K562 (cell line): ENCODE measurements at regions not wholly inside any gene's neighbourhood (a gene's known extent, or its start where the extent isn't known, plus 50 kb on each side); places are given as distances from the start of the nearest gene placed in this dataset.

Experiments used
- CBFB ChIP-seq: sonication (generic); formaldehyde crosslinking; IDR thresholded peaks from 2 replicates; pipeline ENCODE4 v1.4.0; 2020; ENCODE audit warnings: mild to moderate bottlenecking, missing genetic modification reagents
- GTF2F1 ChIP-seq: IDR thresholded peaks from 2 replicates; pipeline ENCODE4 v1.6.1; 2011; ENCODE audit warnings: low read depth, low read length, improper control_type of control experiment
- KDM5B ChIP-seq: fragments of 200-600 bp; sonication (generic); IDR thresholded peaks from 2 replicates; pipeline ENCODE4 v1.6.1; 2012; ENCODE audit warnings: low read depth, mild to moderate bottlenecking, moderate library complexity, low read length, control low read depth, inconsistent platforms; ENCODE audit not compliant: insufficient replicate concordance
- MTA1 ChIP-seq: fragments of 450-650 bp; IDR thresholded peaks from 2 replicates; pipeline ENCODE4 v1.6.1; 2017; ENCODE audit warnings: borderline replicate concordance
- NRF1 ChIP-seq, 2 experiments: fragments of 450-650 bp; IDR thresholded peaks in 1 of 2; conservative IDR thresholded peaks in 1 of 2; 2 replicates each; pipeline ENCODE4 v1.6.1; 2014; ENCODE audit warnings: mild to moderate bottlenecking in 2 of 2
- POLR2AphosphoS5 ChIP-seq: IDR thresholded peaks from 2 replicates; pipeline ENCODE4 v1.6.1; 2011; ENCODE audit warnings: mild to moderate bottlenecking, low read depth, low read length, moderate library complexity; ENCODE audit not compliant: control insufficient read depth, insufficient read depth
- RBM39 ChIP-seq: fragments of 200-400 bp; formaldehyde crosslinking; optimal IDR thresholded peaks from 2 replicates; pipeline ENCODE3; 2018; ENCODE audit warnings: low read depth, low read length
- SIRT6 ChIP-seq: IDR thresholded peaks from one replicate; pipeline ENCODE4 v1.6.1; 2012; ENCODE audit warnings: low read depth, mild to moderate bottlenecking, control low read depth, inconsistent platforms, low read length, moderate library complexity
- STAG1 ChIP-seq: sonication (generic); formaldehyde crosslinking; IDR thresholded peaks from 2 replicates; pipeline ENCODE4 v1.5.0; 2020; ENCODE audit warnings: missing genetic modification reagents, borderline replicate concordance
- ZFPM2 ChIP-seq: fragments of 250-450 bp; sonication (Bioruptor Pico); IDR thresholded peaks from 2 replicates; pipeline ENCODE4 v1.5.1; 2022; ENCODE audit warnings: mild to moderate bottlenecking
- ZNF274 ChIP-seq: IDR thresholded peaks from 2 replicates; pipeline ENCODE4 v1.6.1; 2011; ENCODE audit warnings: low read depth, mild to moderate bottlenecking, low read length, moderate library complexity, borderline replicate concordance
- ZNF586 ChIP-seq: fragments of 450-650 bp; formaldehyde crosslinking; conservative IDR thresholded peaks from 2 replicates; pipeline ENCODE4 v1.4.0; 2020; ENCODE audit warnings: mild to moderate bottlenecking, moderate library complexity
- TF ChIP-seq, protein P1 (sequence below): sonication (generic); formaldehyde crosslinking; IDR thresholded peaks from 2 replicates; pipeline ENCODE4 v1.8.1; 2023; ENCODE audit warnings: mild to moderate bottlenecking, missing genetic modification reagents
- TF ChIP-seq, protein P2 (sequence below): fragments of 450-650 bp; IDR thresholded peaks from 2 replicates; pipeline ENCODE4 v1.6.1; 2016; ENCODE audit warnings: antibody characterized with exemption

DNA sequence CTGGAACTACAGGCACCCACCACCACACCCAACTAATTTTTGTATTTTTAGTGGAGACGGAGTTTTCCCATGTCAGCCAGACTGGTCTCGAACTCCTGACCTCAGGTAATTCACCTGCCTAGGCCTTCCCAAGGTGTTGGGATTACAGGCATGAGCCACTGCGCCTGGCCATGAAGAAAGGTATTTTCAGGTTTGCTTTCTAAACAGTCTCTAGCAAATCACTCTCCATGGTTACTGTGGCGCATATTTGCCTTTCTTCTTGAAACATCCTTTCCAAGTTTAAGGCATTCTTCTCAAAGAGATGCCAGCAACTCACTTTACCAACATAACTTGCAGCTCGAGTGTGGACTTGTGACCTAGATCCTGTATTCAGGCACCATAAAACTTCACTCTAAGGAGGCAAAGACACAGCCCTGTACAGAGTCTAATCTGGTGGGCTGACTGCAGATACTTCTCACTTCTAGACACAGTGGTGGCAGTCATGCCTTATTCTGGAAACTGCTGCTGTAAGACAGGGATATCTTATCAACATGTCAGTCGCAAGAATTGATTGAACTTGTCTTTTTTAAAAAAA, 461.4 kb upstream of the TSHZ3 start:
- TF ChIP-seq ZNF586 (CRISPR knock-in tag), result no peak
- no peak for TF ChIP-seq CBFB
- no peak for TF ChIP-seq SIRT6
- TF ChIP-seq, protein P1, sequence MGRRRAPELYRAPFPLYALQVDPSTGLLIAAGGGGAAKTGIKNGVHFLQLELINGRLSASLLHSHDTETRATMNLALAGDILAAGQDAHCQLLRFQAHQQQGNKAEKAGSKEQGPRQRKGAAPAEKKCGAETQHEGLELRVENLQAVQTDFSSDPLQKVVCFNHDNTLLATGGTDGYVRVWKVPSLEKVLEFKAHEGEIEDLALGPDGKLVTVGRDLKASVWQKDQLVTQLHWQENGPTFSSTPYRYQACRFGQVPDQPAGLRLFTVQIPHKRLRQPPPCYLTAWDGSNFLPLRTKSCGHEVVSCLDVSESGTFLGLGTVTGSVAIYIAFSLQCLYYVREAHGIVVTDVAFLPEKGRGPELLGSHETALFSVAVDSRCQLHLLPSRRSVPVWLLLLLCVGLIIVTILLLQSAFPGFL, result no peak
- no peak for TF ChIP-seq NRF1 (conservative IDR thresholded peaks at IDR 0.05 in 1 of 2, IDR thresholded peaks at IDR 0.05 in 1 of 2)
- no peak for TF ChIP-seq STAG1 (CRISPR knock-in tag)
- no peak for TF ChIP-seq KDM5B
- TF ChIP-seq, protein P2, sequence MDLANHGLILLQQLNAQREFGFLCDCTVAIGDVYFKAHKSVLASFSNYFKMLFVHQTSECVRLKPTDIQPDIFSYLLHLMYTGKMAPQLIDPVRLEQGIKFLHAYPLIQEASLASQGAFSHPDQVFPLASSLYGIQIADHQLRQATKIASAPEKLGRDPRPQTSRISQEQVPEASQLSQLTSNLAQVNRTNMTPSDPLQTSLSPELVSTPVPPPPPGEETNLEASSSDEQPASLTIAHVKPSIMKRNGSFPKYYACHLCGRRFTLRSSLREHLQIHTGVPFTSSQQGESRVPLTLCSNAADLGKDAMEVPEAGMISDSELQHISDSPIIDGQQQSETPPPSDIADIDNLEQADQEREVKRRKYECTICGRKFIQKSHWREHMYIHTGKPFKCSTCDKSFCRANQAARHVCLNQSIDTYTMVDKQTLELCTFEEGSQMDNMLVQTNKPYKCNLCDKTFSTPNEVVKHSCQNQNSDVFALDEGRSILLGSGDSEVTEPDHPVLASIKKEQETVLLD, result no peak
- no peak for TF ChIP-seq ZNF274
- no peak for TF ChIP-seq MTA1
- no peak for TF ChIP-seq RBM39
- TF ChIP-seq POLR2AphosphoS5, result no peak
- no peak for TF ChIP-seq GTF2F1
- TF ChIP-seq ZFPM2, result no peak
